ENCODE measurements at regions not wholly inside any gene's neighbourhood (a gene's known extent, or its start where the extent isn't known, plus 50 kb on each side); places are given as distances from the start of the nearest gene placed in this dataset.

GRCh38 chr13:47638627-47639026 is 362.4 kb downstream of the SUCLA2 start:
- DNase-seq (ENCODE audit: low read depth in 4 of 4, low spot score in 2 of 4), result no peak

GRCh38 chr13:47632311-47632710 is 368.8 kb downstream of the SUCLA2 start:
- no peak for DNase-seq (ENCODE audit: low read depth in 4 of 4, low spot score in 2 of 4)

DNA sequence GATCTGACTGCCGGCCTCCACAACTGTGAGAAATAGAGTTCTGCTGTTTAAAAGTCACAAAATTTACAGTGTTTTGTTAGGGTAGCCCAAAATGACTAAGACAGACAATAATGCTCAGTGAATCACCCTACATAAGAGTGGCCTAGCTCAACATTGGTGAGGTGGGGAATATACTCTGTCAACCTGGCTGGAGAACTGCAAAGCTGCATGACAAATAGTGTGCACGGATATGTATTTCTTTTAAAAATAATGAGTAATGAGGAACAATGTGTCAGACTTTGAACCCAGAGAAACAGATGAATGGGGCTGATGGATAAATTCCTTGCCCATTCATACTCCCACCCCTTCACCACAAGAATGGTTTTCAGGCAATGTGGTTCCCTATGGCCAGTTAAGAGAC is 372.4 kb downstream of the SUCLA2 start:
- no peak for DNase-seq (ENCODE audit: low read depth in 4 of 4, low spot score in 2 of 4)

- no peak for DNase-seq (ENCODE audit: low read depth in 4 of 4, low spot score in 2 of 4)
Observed at GRCh38 chr13:47623862-47624261, 377.2 kb downstream of the SUCLA2 start.

- no peak for DNase-seq (ENCODE audit: low read depth in 4 of 4, low spot score in 2 of 4)
Observed at GRCh38 chr13:47621931-47622330, 379.1 kb downstream of the SUCLA2 start.

DNA sequence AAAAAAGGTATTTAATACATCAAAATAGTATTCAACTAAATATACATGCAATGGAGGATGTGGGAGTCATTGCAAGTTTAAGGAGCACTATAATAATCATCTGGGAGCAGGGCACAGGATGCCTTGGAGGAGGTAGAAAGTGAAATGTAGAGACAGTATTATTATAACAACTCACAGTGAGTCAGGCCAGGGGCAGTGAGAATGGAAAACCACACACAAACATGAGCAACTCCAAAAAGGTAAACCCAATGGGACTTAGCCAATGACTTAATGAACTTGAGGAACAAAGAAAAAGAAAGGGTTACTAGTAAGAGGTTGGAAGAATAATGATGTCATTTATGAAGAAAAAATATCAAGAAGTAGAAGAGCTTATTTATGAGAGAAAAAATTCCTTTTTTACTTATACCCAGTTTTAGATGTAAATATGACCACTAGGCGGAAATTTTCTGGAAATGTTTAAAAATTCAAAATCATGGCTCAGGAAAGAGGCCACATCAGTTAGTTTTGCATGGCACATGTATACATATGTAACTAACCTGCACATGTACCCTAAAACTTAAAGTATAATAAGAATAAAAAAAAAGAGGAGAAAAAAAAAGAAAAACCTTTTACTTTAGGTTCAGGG is 389.3 kb downstream of the SUCLA2 start:
- DNase-seq (ENCODE audit: low read depth in 4 of 4, low spot score in 2 of 4), result no peak

- DNase-seq (ENCODE audit: low read depth in 4 of 4, low spot score in 2 of 4), result no peak
Observed at GRCh38 chr13:47610687-47611086, 390.4 kb downstream of the SUCLA2 start.

- no peak for DNase-seq (ENCODE audit: low read depth in 4 of 4, low spot score in 2 of 4)
Observed at GRCh38 chr13:47603365-47603764, 397.7 kb downstream of the SUCLA2 start.

GRCh38 chr13:47598340-47598911 is 402.6 kb downstream of the SUCLA2 start:
- no peak for DNase-seq (ENCODE audit: low read depth in 4 of 4, low spot score in 2 of 4)

GRCh38 chr13:47594833-47595232 is 406.2 kb downstream of the SUCLA2 start:
- no peak for DNase-seq (ENCODE audit: low read depth in 4 of 4, low spot score in 2 of 4)

- DNase-seq (ENCODE audit: low read depth in 4 of 4, low spot score in 2 of 4), result no peak
Observed at GRCh38 chr13:47592256-47592655, 408.8 kb downstream of the SUCLA2 start.

DNA sequence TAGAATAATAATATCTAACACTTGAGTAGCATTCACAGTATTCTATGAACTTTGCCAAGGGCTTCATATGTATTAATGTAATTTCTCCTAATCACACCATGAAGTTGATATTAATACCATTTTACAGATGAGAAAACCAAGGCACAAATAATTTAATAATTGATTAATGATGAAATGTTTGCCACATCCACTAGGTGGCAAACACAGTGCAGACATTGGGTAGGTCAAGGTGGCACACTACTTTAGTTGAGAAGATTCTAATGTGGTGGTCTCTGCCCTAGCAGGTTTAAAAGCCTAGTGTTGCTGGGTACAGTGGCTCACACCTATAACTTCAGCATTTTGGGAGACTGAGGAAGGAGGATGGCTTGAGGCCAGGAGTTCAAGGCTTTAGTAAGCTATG is 412.4 kb downstream of the SUCLA2 start:
- DNase-seq (ENCODE audit: low read depth in 4 of 4, low spot score in 2 of 4), result no peak

GRCh38 chr13:47572375-47572774 is 428.7 kb downstream of the SUCLA2 start:
- no peak for DNase-seq (ENCODE audit: low read depth in 4 of 4, low spot score in 2 of 4)

DNA sequence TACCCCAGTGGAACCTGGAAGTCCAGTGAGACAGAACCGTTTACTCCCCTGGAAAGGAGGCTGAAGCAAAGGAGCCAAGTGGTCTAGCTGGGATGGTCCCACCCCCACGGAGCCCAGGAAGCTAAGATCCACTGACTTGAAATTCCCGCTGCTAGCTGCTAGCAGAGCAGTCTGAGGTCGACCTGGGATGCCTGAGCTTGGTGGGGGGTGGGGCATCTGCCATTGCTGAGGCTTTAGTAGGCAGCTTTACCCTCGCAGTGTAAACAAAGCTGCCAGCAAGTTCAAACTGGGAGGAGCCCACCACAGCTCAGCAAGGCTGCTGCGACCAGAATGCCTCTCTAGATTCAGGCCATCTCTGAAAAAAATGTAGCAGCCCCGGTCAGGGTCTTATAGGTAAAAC is 437.0 kb downstream of the SUCLA2 start:
- DNase-seq (ENCODE audit: low read depth in 4 of 4, low spot score in 2 of 4), result no peak

- no peak for DNase-seq (ENCODE audit: low read depth in 4 of 4, low spot score in 2 of 4)
Observed at GRCh38 chr13:47556703-47557102, 444.4 kb downstream of the SUCLA2 start.

DNA sequence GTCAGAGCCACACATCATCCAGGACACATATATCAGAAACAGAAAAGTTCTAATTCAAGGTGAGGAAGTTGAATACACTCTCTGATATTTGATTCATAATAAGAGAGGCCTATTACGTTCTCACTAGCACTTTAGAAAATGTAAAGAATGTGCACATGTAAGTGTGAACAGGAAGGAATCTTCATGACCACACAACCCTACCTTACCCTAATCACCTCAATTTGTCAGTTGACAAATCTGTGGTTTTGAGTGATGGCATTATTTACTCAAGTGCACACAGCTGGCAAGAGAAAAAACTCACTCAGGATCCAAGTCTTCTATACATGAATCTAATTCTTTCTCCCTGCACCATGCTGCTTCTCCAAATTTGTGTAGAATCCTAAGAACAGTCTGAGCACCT is 445.8 kb downstream of the SUCLA2 start:
- no peak for DNase-seq (ENCODE audit: low read depth in 4 of 4, low spot score in 2 of 4)

GRCh38 chr13:47553329-47553977 is 447.6 kb downstream of the SUCLA2 start:
- DNase-seq (ENCODE audit: low read depth in 4 of 4, low spot score in 2 of 4), result no peak

GRCh38 chr13:47549219-47549752 is 451.8 kb downstream of the SUCLA2 start:
- no peak for DNase-seq (ENCODE audit: low read depth in 4 of 4, low spot score in 2 of 4)

- DNase-seq (ENCODE audit: low read depth in 4 of 4, low spot score in 2 of 4), result peak in 3 of 4 donors; percentile 26 to 46 (median 41)
Observed at GRCh38 chr13:47548294-47548840, 452.7 kb downstream of the SUCLA2 start.

DNA sequence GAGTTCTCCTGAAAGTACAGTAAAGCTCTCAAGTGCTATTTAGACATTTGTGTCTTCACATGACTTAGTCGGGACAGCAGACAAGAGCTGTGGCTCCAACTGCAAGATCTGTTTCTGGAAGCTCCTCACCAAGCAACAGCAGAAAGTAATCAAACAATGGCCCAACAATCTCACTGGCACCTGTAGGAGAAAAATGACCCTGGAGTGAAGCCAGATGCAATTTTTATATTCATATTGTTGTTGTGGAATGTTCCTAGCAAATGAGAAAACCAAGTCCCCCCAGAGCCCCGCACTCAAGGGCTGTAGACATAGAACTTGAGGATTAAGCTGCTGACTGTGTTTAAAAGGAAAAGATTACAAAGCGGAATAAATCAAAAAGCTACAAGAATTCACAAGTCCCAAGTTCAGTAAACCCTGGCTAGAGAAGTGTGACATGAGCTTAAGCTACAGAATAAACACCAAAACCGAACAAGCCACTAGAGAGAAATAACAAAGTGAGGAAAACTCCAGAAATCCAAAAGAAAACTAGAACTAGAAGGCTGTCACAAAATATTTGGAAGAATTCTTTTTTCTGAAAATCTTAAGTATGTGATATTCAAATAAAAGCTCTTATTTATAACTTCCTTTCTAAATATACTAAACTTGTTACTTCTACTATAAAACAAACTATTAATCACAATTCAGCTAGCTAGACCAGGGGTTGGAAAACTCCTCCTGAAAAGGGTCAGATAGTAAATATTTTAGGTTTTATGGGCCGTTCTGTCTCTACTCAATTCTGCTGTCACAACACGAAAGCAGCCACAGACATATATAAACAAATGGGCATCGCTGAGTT is 454.5 kb downstream of the SUCLA2 start:
- peak in 3 of 4 donors; percentile 18 to 62 (median 41) for DNase-seq (ENCODE audit: low read depth in 4 of 4, low spot score in 2 of 4)

Data from left renal cortex interstitium (tissue), 4 donors.